Gastroesophageal sphincter (tissue), 3 donors: ENCODE measurements at regions not wholly inside any gene's neighbourhood (a gene's known extent, or its start where the extent isn't known, plus 50 kb on each side); places are given as distances from the start of the nearest gene placed in this dataset.

Source experiments
- EP300 ChIP-seq: sonication (generic); formaldehyde crosslinking; IDR thresholded peaks from one replicate; pipeline ENCODE4 v1.6.1; 2017; ENCODE audit warnings: antibody characterized with exemption, mild to moderate bottlenecking
- POLR2A ChIP-seq, 2 donors: fragments of 450-650 bp; IDR thresholded peaks; one replicate each; pipeline ENCODE4 v1.6.1; 2017; ENCODE audit warnings: antibody characterized with exemption in 2 of 2, mild to moderate bottlenecking in 2 of 2, moderate library complexity in 1 of 2
- POLR2AphosphoS5 ChIP-seq: sonication (generic); formaldehyde crosslinking; IDR thresholded peaks from one replicate; pipeline ENCODE4 v1.6.1; 2017; ENCODE audit warnings: antibody characterized with exemption
- TF ChIP-seq, protein P1 (sequence below), 4 experiments: fragments of 200-600 bp in 2 of 4; fragments of 450-650 bp in 2 of 4; sonication (generic) in 1 of 4; IDR thresholded peaks; one replicate each; pipeline ENCODE4 v1.5.1; 2017 to 2019; ENCODE audit warnings: antibody characterized with exemption in 4 of 4, mild to moderate bottlenecking in 2 of 4, moderate library complexity in 2 of 4

DNA sequence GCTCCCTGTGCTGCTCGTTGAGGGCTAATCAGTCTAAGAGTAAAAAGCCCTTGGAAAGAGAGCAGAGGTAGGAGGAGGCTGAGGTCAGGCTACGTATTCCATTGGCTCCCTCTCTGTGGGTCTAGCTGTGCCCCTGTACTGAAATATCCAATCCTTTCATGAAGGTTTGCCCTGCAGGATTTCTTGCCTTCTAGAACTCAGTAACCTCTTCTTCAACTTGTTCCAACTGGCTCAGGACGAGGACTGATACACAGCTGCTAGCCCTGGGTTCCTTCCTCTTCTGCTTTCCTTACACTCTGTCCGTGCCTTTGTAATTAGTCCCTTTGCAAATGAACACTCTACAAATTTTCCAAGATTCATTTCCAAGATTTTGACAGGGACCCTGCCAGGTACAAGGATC is 560.5 kb downstream of the ACTR3B start:
- TF ChIP-seq, protein P1, sequence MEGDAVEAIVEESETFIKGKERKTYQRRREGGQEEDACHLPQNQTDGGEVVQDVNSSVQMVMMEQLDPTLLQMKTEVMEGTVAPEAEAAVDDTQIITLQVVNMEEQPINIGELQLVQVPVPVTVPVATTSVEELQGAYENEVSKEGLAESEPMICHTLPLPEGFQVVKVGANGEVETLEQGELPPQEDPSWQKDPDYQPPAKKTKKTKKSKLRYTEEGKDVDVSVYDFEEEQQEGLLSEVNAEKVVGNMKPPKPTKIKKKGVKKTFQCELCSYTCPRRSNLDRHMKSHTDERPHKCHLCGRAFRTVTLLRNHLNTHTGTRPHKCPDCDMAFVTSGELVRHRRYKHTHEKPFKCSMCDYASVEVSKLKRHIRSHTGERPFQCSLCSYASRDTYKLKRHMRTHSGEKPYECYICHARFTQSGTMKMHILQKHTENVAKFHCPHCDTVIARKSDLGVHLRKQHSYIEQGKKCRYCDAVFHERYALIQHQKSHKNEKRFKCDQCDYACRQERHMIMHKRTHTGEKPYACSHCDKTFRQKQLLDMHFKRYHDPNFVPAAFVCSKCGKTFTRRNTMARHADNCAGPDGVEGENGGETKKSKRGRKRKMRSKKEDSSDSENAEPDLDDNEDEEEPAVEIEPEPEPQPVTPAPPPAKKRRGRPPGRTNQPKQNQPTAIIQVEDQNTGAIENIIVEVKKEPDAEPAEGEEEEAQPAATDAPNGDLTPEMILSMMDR (IDR thresholded peaks at IDR 0.05): no peak
- TF ChIP-seq POLR2AphosphoS5 (no peak), POLR2A (IDR thresholded peaks at IDR 0.05) (no peak), EP300 (no peak)
